ENCODE measurements at regions not wholly inside any gene's neighbourhood (a gene's known extent, or its start where the extent isn't known, plus 50 kb on each side); places are given as distances from the start of the nearest gene placed in this dataset.

- no peaks in the 10 kb centered on the region for H3K4me1 ChIP-seq (ENCODE audit: insufficient read depth, insufficient read length)
- H3K4me3 ChIP-seq (ENCODE audit: insufficient read length, low read depth): no peak overlapping the region
- H3K27me3 ChIP-seq (ENCODE audit: insufficient read depth, insufficient read length): no peaks in the 10 kb centered on the region
- TF ChIP-seq ZNF274 (IDR thresholded peaks at IDR 0.05; ENCODE audit: low read depth, low read length) (no peak), YY1 (IDR thresholded peaks at IDR 0.05; ENCODE audit: insufficient read depth, insufficient read length) (no peak), SUZ12 (IDR thresholded peaks at IDR 0.05; ENCODE audit: extremely low read depth, insufficient read depth, insufficient read length) (no peak)
- H3K9me3 ChIP-seq (ENCODE audit: insufficient read depth, low read length): no peaks in the 10 kb centered on the region
- no peak overlapping the region for H3K9ac ChIP-seq (ENCODE audit: insufficient read length, low read depth)
- no peaks in the 10 kb centered on the region for H3K36me3 ChIP-seq (ENCODE audit: insufficient read depth, insufficient read length, low read length)
- DNase-seq (ENCODE audit: low read depth, low spot score): no peak
These were observed 506.9 kb downstream of the MAGEB5 start for GRCh38 chrX:26722666-26723428.

GRCh38 chrX:26672571-26672970 is 456.6 kb downstream of the MAGEB5 start:
- H3K27me3 ChIP-seq (ENCODE audit: insufficient read depth, insufficient read length): no peaks in the 10 kb centered on the region
- no peaks in the 10 kb centered on the region for H3K9me3 ChIP-seq (ENCODE audit: insufficient read depth, low read length)
- H3K4me3 ChIP-seq (ENCODE audit: insufficient read length, low read depth): no peak overlapping the region
- no peak for TF ChIP-seq SUZ12 (IDR thresholded peaks at IDR 0.05; ENCODE audit: extremely low read depth, insufficient read depth, insufficient read length)
- TF ChIP-seq YY1 (IDR thresholded peaks at IDR 0.05; ENCODE audit: insufficient read depth, insufficient read length): no peak
- TF ChIP-seq ZNF274 (IDR thresholded peaks at IDR 0.05; ENCODE audit: low read depth, low read length): no peak
- no peak overlapping the region for H3K9ac ChIP-seq (ENCODE audit: insufficient read length, low read depth)
- H3K4me1 ChIP-seq (ENCODE audit: insufficient read depth, insufficient read length): no peaks in the 10 kb centered on the region
- no peak for DNase-seq (ENCODE audit: low read depth, low spot score)
- H3K36me3 ChIP-seq (ENCODE audit: insufficient read depth, insufficient read length, low read length): no peaks in the 10 kb centered on the region

- Histone ChIP-seq H3K9me3 (ENCODE audit: insufficient read depth, low read length) (no peaks in the 10 kb centered on the region), H3K4me3 (ENCODE audit: insufficient read length, low read depth) (no peak overlapping the region), H3K9ac (ENCODE audit: insufficient read length, low read depth) (no peak overlapping the region), H3K27me3 (ENCODE audit: insufficient read depth, insufficient read length) (no peaks in the 10 kb centered on the region), H3K4me1 (ENCODE audit: insufficient read depth, insufficient read length) (no peaks in the 10 kb centered on the region), H3K36me3 (ENCODE audit: insufficient read depth, insufficient read length, low read length) (no peaks in the 10 kb centered on the region)
- TF ChIP-seq YY1 (IDR thresholded peaks at IDR 0.05; ENCODE audit: insufficient read depth, insufficient read length) (no peak), SUZ12 (IDR thresholded peaks at IDR 0.05; ENCODE audit: extremely low read depth, insufficient read depth, insufficient read length) (no peak), ZNF274 (IDR thresholded peaks at IDR 0.05; ENCODE audit: low read depth, low read length) (no peak)
- no peak for DNase-seq (ENCODE audit: low read depth, low spot score)
These were observed 454.6 kb downstream of the MAGEB5 start for GRCh38 chrX:26670521-26670920.

GRCh38 chrX:26664919-26665318 is 448.9 kb downstream of the MAGEB5 start:
- Histone ChIP-seq H3K9me3 (ENCODE audit: insufficient read depth, low read length) (no peaks in the 10 kb centered on the region), H3K4me1 (ENCODE audit: insufficient read depth, insufficient read length) (no peaks in the 10 kb centered on the region), H3K4me3 (ENCODE audit: insufficient read length, low read depth) (no peak overlapping the region), H3K27me3 (ENCODE audit: insufficient read depth, insufficient read length) (no peaks in the 10 kb centered on the region), H3K9ac (ENCODE audit: insufficient read length, low read depth) (no peak overlapping the region), H3K36me3 (ENCODE audit: insufficient read depth, insufficient read length, low read length) (no peaks in the 10 kb centered on the region)
- no peak for DNase-seq (ENCODE audit: low read depth, low spot score)
- no peak for TF ChIP-seq SUZ12 (IDR thresholded peaks at IDR 0.05; ENCODE audit: extremely low read depth, insufficient read depth, insufficient read length)

GRCh38 chrX:26653050-26653449 is 437.1 kb downstream of the MAGEB5 start:
- Histone ChIP-seq H3K36me3 (ENCODE audit: insufficient read depth, insufficient read length, low read length) (no peaks in the 10 kb centered on the region), H3K4me3 (ENCODE audit: insufficient read length, low read depth) (no peak overlapping the region), H3K9me3 (ENCODE audit: insufficient read depth, low read length) (peaks cover 12% of the 10 kb centered on the region), H3K4me1 (ENCODE audit: insufficient read depth, insufficient read length) (no peaks in the 10 kb centered on the region), H3K27me3 (ENCODE audit: insufficient read depth, insufficient read length) (no peaks in the 10 kb centered on the region), H3K9ac (ENCODE audit: insufficient read length, low read depth) (no peak overlapping the region)
- DNase-seq (ENCODE audit: low read depth, low spot score): no peak
- TF ChIP-seq ZNF274 (IDR thresholded peaks at IDR 0.05; ENCODE audit: low read depth, low read length) (no peak), YY1 (IDR thresholded peaks at IDR 0.05; ENCODE audit: insufficient read depth, insufficient read length) (no peak), SUZ12 (IDR thresholded peaks at IDR 0.05; ENCODE audit: extremely low read depth, insufficient read depth, insufficient read length) (no peak)

- DNase-seq (ENCODE audit: low read depth, low spot score): no peak
- peaks cover 12% of the 10 kb centered on the region for H3K9me3 ChIP-seq (ENCODE audit: insufficient read depth, low read length)
- TF ChIP-seq YY1 (IDR thresholded peaks at IDR 0.05; ENCODE audit: insufficient read depth, insufficient read length): no peak
- no peak for TF ChIP-seq SUZ12 (IDR thresholded peaks at IDR 0.05; ENCODE audit: extremely low read depth, insufficient read depth, insufficient read length)
- no peak overlapping the region for H3K9ac ChIP-seq (ENCODE audit: insufficient read length, low read depth)
- H3K4me1 ChIP-seq (ENCODE audit: insufficient read depth, insufficient read length): no peaks in the 10 kb centered on the region
- no peaks in the 10 kb centered on the region for H3K36me3 ChIP-seq (ENCODE audit: insufficient read depth, insufficient read length, low read length)
- H3K4me3 ChIP-seq (ENCODE audit: insufficient read length, low read depth): no peak overlapping the region
- no peaks in the 10 kb centered on the region for H3K27me3 ChIP-seq (ENCODE audit: insufficient read depth, insufficient read length)
These were observed 435.8 kb downstream of the MAGEB5 start for GRCh38 chrX:26651755-26652154.

GRCh38 chrX:26649534-26649933 is 433.6 kb downstream of the MAGEB5 start:
- Histone ChIP-seq H3K4me1 (ENCODE audit: insufficient read depth, insufficient read length) (no peaks in the 10 kb centered on the region), H3K36me3 (ENCODE audit: insufficient read depth, insufficient read length, low read length) (no peaks in the 10 kb centered on the region), H3K27me3 (ENCODE audit: insufficient read depth, insufficient read length) (no peaks in the 10 kb centered on the region), H3K9me3 (ENCODE audit: insufficient read depth, low read length) (peaks cover 12% of the 10 kb centered on the region), H3K9ac (ENCODE audit: insufficient read length, low read depth) (no peak overlapping the region), H3K4me3 (ENCODE audit: insufficient read length, low read depth) (no peak overlapping the region)
- DNase-seq (ENCODE audit: low read depth, low spot score): peak; percentile 8
- TF ChIP-seq YY1 (IDR thresholded peaks at IDR 0.05; ENCODE audit: insufficient read depth, insufficient read length): no peak
- no peak for TF ChIP-seq SUZ12 (IDR thresholded peaks at IDR 0.05; ENCODE audit: extremely low read depth, insufficient read depth, insufficient read length)
- TF ChIP-seq ZNF274 (IDR thresholded peaks at IDR 0.05; ENCODE audit: low read depth, low read length): no peak

Measured in NT2/D1 (cell line).